Stomach (tissue), 8 donors: ENCODE measurements at regions not wholly inside any gene's neighbourhood (a gene's known extent, or its start where the extent isn't known, plus 50 kb on each side); places are given as distances from the start of the nearest gene placed in this dataset.

Source experiments
- DNase-seq, 2 donors: peaks; one replicate each; pipeline versions ENCODE4 v3.0.0 to v3.0.0-alpha.2; 2013 to 2019
- H3K27ac ChIP-seq, 5 donors: fragments of 200-600 bp in 4 of 5; sonication (generic) in 4 of 5; one replicate each; pipeline ENCODE4 v1.5.1; 2013 to 2019; ENCODE audit warnings: mild to moderate bottlenecking in 1 of 5, moderate library complexity in 1 of 5
- H3K27me3 ChIP-seq, 3 donors: fragments of 200-600 bp; sonication (generic); one replicate each; pipeline ENCODE4 v1.5.1; 2017 to 2019; ENCODE audit warnings: mixed run types in 1 of 3
- H3K36me3 ChIP-seq, 4 donors: fragments of 200-600 bp; sonication (generic); 1 replicate in 3 of 4; 2 replicates in 1 of 4; pipeline ENCODE4 v1.5.1; 2016 to 2019
- H3K4me1 ChIP-seq, 4 donors: fragments of 200-600 bp; sonication (generic); one replicate each; pipeline ENCODE4 v1.5.1; 2016 to 2019
- H3K4me3 ChIP-seq, 4 donors: fragments of 200-600 bp; sonication (generic) in 3 of 4; one replicate each; pipeline ENCODE4 v1.5.1; 2016 to 2019; ENCODE audit warnings: mild to moderate bottlenecking in 1 of 4
- H3K9me3 ChIP-seq, 4 donors: fragments of 200-600 bp; sonication (generic); one replicate each; pipeline ENCODE4 v1.5.1; 2016 to 2019
- EP300 ChIP-seq: sonication (generic); formaldehyde crosslinking; IDR thresholded peaks from one replicate; pipeline ENCODE4 v1.6.1; 2017; ENCODE audit warnings: antibody characterized with exemption
- POLR2A ChIP-seq, 4 donors: fragments of 450-650 bp; IDR thresholded peaks; one replicate each; pipeline ENCODE4 v1.6.1; 2016; ENCODE audit warnings: antibody characterized with exemption in 4 of 4, control low read depth in 2 of 4, mild to moderate bottlenecking in 1 of 4, moderate library complexity in 1 of 4
- POLR2AphosphoS5 ChIP-seq, 3 donors: sonication (generic); formaldehyde crosslinking; IDR thresholded peaks; one replicate each; pipeline ENCODE4 v1.6.1; 2016; ENCODE audit warnings: antibody characterized with exemption in 3 of 3
- WGBS, 5 donors: extraction: QIAGEN DNeasy Blood & Tissue Kit in 3 of 5; methylation state at CpG; one replicate each; pipeline versions ENCODE4 v1.1.5 to v1.1.7; 2013 to 2018; 5-methylcytosine and 5-hydroxymethylcytosine counted together
- intact Hi-C: fragments of 100-400 bp; cut with DNase I; formaldehyde crosslinking; loops from one replicate; pipeline ENCODE4 v1.15.1; 2023; ENCODE audit warnings: low total_unique reads
- TF ChIP-seq, protein P1 (sequence below), 7 experiments: fragments of 450-650 bp in 4 of 7; fragments of 200-600 bp in 3 of 7; sonication (generic) in 3 of 7; IDR thresholded peaks; one replicate each; pipeline ENCODE4 v1.5.1; 2016 to 2019; ENCODE audit warnings: antibody characterized with exemption in 7 of 7, control low read depth in 2 of 7, mild to moderate bottlenecking in 1 of 7
- donor health status: healthy with polysubstance abuse.
- donor health status: Bipolar disorder and iron deficiency.
- donor health status: healthy.

DNA sequence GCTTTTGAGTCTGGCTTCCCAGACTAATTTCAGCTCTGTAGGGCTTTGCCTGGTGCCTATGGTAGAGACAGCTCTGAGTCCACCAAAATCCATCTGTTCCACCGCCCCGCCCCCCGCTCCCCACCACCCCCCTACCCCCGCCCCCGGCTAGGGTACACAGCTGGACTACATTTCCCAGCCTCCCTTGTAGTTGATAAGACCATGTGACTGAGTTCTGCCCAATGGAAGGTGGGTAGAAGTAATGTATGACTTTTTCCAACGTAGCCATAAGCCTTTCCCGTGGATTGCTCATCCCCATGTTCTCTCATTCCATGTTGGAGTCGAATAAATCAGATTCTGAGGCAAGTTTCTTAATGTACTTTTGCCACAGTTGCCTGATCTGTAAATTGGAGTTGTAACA lies 786.7 kb upstream of the EEF2KMT start:
- DNase-seq, result no peak
- 76 to 82% (median 81%) methylated on average over 8 of the region's 8 CpGs for WGBS, 5 donors
- no peaks in the 10 kb centered on the region for H3K36me3 ChIP-seq
- TF ChIP-seq, protein P1, sequence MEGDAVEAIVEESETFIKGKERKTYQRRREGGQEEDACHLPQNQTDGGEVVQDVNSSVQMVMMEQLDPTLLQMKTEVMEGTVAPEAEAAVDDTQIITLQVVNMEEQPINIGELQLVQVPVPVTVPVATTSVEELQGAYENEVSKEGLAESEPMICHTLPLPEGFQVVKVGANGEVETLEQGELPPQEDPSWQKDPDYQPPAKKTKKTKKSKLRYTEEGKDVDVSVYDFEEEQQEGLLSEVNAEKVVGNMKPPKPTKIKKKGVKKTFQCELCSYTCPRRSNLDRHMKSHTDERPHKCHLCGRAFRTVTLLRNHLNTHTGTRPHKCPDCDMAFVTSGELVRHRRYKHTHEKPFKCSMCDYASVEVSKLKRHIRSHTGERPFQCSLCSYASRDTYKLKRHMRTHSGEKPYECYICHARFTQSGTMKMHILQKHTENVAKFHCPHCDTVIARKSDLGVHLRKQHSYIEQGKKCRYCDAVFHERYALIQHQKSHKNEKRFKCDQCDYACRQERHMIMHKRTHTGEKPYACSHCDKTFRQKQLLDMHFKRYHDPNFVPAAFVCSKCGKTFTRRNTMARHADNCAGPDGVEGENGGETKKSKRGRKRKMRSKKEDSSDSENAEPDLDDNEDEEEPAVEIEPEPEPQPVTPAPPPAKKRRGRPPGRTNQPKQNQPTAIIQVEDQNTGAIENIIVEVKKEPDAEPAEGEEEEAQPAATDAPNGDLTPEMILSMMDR (IDR thresholded peaks at IDR 0.05), result no peak
- TF ChIP-seq EP300 (no peak), POLR2AphosphoS5 (IDR thresholded peaks at IDR 0.05) (no peak), POLR2A (IDR thresholded peaks at IDR 0.05) (no peak)
- H3K27me3 ChIP-seq, result no peaks in the 10 kb centered on the region
- H3K27ac ChIP-seq, result no peak overlapping the region
- intact Hi-C loops, result no loop called here
- H3K9me3 ChIP-seq, result no peaks in the 10 kb centered on the region
- H3K4me3 ChIP-seq, result no peak overlapping the region
- no peaks in the 10 kb centered on the region for H3K4me1 ChIP-seq

DNA sequence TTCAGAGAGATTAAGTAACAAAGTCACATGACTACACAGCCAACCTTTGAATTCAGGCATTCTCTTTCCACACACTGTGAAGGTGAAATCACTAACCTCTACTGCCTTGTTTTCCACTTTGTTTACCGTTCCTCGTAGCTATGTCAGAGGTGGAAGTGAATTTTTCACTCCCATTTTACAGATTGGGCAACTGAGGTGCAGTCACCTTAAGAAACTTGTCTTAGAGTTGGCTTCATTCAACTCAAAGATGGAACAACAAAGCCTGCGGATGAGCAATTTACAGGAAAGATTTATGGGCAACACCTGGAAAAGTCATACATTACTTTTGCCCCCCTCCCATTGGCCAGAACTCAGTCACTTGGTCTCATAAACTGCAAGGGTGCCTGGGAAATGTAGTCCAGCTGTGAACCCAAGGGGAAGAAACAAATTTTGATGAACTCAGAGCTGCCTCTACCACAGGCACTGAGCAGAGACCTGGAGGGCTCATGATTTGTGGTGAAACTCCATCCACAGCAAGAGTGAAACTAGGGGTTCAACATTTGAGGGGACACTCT lies 784.6 kb upstream of the EEF2KMT start:
- 51 to 71% (median 62%) methylated on average over 3 of the region's 3 CpGs for WGBS, 5 donors

DNA sequence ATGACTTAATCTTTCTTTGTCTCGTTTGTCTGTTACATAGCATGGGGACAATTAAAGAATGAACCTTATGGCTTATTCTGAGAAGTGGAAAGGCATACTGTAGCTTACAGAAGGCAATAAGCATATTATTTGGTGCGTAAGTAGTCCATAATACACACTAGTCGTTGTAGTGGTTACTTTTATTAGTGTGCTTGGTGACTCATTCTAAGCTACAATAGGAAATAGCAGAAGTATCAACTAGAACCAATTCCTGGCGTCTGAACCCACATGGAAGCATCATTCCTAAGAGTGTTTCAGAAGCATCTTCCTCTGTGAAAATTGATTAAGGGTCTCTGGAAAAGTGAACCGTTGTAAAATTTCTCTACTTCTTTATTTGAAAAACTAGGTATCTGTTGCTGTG lies 777.8 kb upstream of the EEF2KMT start:
- DNase-seq, result no peak
- 59 to 80% (median 78%) methylated on average over 5 of the region's 5 CpGs for WGBS, 5 donors

More for the DNA sequence above, 784.6 kb upstream of the EEF2KMT start:
- Histone ChIP-seq H3K9me3 (no peaks in the 10 kb centered on the region), H3K36me3 (no peaks in the 10 kb centered on the region), H3K4me1 (no peaks in the 10 kb centered on the region), H3K27ac (no peak overlapping the region), H3K27me3 (no peaks in the 10 kb centered on the region), H3K4me3 (no peak overlapping the region)
- DNase-seq, result no peak
- TF ChIP-seq EP300 (no peak), POLR2A (IDR thresholded peaks at IDR 0.05) (no peak), POLR2AphosphoS5 (IDR thresholded peaks at IDR 0.05) (no peak)
- TF ChIP-seq, protein P1 (IDR thresholded peaks at IDR 0.05), result no peak
- intact Hi-C loops, result no loop called here

DNA sequence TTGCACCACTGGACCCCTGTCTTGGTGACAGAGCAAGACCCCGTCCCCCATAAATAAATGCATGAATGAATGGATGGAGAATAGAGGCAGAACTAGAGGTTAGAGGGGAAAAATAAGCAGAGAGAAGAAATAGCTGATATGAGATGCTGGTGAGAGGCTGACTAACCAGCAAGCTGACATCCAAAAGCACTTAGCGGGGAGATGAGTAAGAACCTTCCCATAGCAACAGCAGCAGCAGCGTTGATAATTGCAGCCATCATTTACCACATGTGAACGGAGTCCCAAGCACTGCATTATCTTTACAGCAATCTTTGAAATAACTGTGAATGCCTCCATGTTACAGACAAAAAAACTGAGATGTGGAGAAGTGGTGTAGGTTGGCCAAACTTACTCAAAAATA lies 777.3 kb upstream of the EEF2KMT start:
- no peaks in the 10 kb centered on the region for H3K36me3 ChIP-seq
- intact Hi-C loops, result no loop called here
- H3K27me3 ChIP-seq, result no peaks in the 10 kb centered on the region
- TF ChIP-seq, protein P1 (IDR thresholded peaks at IDR 0.05), result no peak
- no peak for TF ChIP-seq EP300
- no peak for TF ChIP-seq POLR2A (IDR thresholded peaks at IDR 0.05)
- TF ChIP-seq POLR2AphosphoS5 (IDR thresholded peaks at IDR 0.05), result no peak
- WGBS, 5 donors, result 78 to 91% (median 88%) methylated on average over 4 of the region's 4 CpGs
- H3K27ac ChIP-seq, result no peak overlapping the region
- H3K9me3 ChIP-seq, result no peaks in the 10 kb centered on the region
- H3K4me1 ChIP-seq, result no peaks in the 10 kb centered on the region
- no peak for DNase-seq
- H3K4me3 ChIP-seq, result no peak overlapping the region

More for the DNA sequence above, 777.8 kb upstream of the EEF2KMT start:
- no peaks in the 10 kb centered on the region for H3K9me3 ChIP-seq
- no peaks in the 10 kb centered on the region for H3K27me3 ChIP-seq
- no peaks in the 10 kb centered on the region for H3K36me3 ChIP-seq
- TF ChIP-seq EP300 (no peak), POLR2AphosphoS5 (IDR thresholded peaks at IDR 0.05) (no peak), POLR2A (IDR thresholded peaks at IDR 0.05) (no peak)
- TF ChIP-seq, protein P1 (IDR thresholded peaks at IDR 0.05), result no peak
- intact Hi-C loops, result no loop called here
- H3K4me1 ChIP-seq, result no peaks in the 10 kb centered on the region
- H3K4me3 ChIP-seq, result no peak overlapping the region
- H3K27ac ChIP-seq, result no peak overlapping the region
